ENCODE measurements at regions not wholly inside any gene's neighbourhood (a gene's known extent, or its start where the extent isn't known, plus 50 kb on each side); places are given as distances from the start of the nearest gene placed in this dataset.
A peak's percentile ranks its signal among the peaks of the same experiment; 100 is the strongest.

GRCh38 chr1:14302025-14302424 lies 296.5 kb upstream of the KAZN start:
- no peak for DNase-seq

- DNase-seq: no peak
Measured at GRCh38 chr1:14303011-14303410, 295.5 kb upstream of the KAZN start.

- peak; percentile 33 for DNase-seq
Measured at GRCh38 chr1:14304381-14304865, 294.1 kb upstream of the KAZN start.

GRCh38 chr1:14308460-14308859 lies 290.0 kb upstream of the KAZN start:
- DNase-seq: no peak

- no peak for DNase-seq
Measured at GRCh38 chr1:14309984-14310383, 288.5 kb upstream of the KAZN start.

GRCh38 chr1:14310476-14310875 lies 288.0 kb upstream of the KAZN start:
- no peak for DNase-seq

- DNase-seq: no peak
Measured at GRCh38 chr1:14313731-14314431, 284.6 kb upstream of the KAZN start.

- DNase-seq: no peak
Measured at GRCh38 chr1:14318830-14319229, 279.7 kb upstream of the KAZN start.

- DNase-seq: no peak
Measured at GRCh38 chr1:14320518-14320917, 278.0 kb upstream of the KAZN start.

GRCh38 chr1:14320986-14321385 lies 277.5 kb upstream of the KAZN start:
- no peak for DNase-seq

- DNase-seq: no peak
Measured at GRCh38 chr1:14321422-14321821, 277.1 kb upstream of the KAZN start.

- no peak for DNase-seq
Measured at GRCh38 chr1:14323568-14324247, 274.8 kb upstream of the KAZN start.

GRCh38 chr1:14324248-14324630 lies 274.2 kb upstream of the KAZN start:
- DNase-seq: no peak

- DNase-seq: no peak
Measured at GRCh38 chr1:14326857-14327256, 271.6 kb upstream of the KAZN start.

GRCh38 chr1:14328685-14329084 lies 269.8 kb upstream of the KAZN start:
- no peak for DNase-seq

- DNase-seq: no peak
Measured at GRCh38 chr1:14332158-14332557, 266.3 kb upstream of the KAZN start.

GRCh38 chr1:14334336-14335176 lies 263.9 kb upstream of the KAZN start:
- DNase-seq: no peak

- DNase-seq: no peak
Measured at GRCh38 chr1:14338509-14338908, 260.0 kb upstream of the KAZN start.

GRCh38 chr1:14339288-14339687 lies 259.2 kb upstream of the KAZN start:
- no peak for DNase-seq

GRCh38 chr1:14340002-14340785 lies 258.3 kb upstream of the KAZN start:
- DNase-seq: no peak

GRCh38 chr1:14341147-14341546 lies 257.3 kb upstream of the KAZN start:
- no peak for DNase-seq

Data from renal pelvis (tissue), 1 donor.